NOMO-1 (cell line): ENCODE measurements at regions not wholly inside any gene's neighbourhood (a gene's known extent, or its start where the extent isn't known, plus 50 kb on each side); places are given as distances from the start of the nearest gene placed in this dataset.
A peak's percentile ranks its signal among the peaks of the same experiment; 100 is the strongest.

Source experiments
- DNase-seq, 2 experiments: peaks; one replicate each; lab custom pipeline; 2025; ENCODE audit not compliant: unreplicated experiment in 2 of 2; lab: John Stamatoyannopoulos, UW

- DNase-seq: no peak
Observed at GRCh38 chr5:159632866-159633265, 283.4 kb upstream of the ADRA1B start.

- DNase-seq: no peak
Observed at GRCh38 chr5:159638481-159638880, 277.8 kb upstream of the ADRA1B start.

DNA sequence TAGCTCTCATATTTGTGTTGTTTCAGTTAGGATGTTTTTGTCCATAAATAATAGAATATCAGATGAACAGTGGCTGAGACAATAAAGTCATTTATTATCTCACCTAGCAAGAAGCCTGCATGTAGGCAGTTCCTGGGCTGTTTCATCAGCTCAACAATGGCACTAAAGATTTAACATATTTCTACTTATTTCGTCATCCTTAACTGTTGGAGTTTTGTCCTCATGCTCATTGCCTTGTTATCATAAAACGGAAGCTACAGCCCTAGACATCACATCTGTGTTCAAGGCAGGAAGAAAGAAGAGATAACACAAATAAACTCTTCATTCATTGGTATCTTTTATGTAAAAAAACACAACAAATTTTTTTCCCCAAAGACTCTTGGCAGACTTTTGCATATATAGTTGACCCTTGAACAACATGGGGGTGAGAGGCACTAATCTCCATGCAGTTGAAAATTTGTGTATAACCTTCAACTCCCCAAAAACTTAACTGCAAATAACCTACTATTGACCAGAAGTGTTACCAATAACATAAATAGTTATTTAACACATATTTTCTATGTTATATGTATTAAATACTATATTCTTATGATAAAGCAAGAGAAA lies 277.2 kb upstream of the ADRA1B start:
- DNase-seq: peak; percentile 41 to 76

GRCh38 chr5:159639590-159639989 lies 276.7 kb upstream of the ADRA1B start:
- no peak for DNase-seq

DNA sequence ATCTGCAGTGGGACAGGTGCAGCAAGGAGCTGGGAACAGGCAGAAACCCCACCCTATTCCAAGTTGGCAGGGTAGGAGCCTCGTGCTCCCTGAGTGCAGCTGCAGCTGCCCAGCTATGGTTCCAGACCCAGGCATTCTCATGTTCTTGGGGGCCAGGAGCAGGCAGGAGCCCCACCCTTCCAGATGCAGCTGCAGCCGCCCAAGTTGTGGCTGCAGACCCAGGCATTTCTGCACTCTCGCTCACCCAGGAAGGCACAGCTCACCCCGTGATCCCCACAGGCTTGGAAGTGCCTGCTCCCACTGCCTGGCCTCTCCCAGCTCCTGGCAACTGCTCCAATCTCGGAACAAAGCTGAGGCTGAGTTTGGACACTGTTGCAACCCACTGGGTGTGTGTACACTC lies 275.8 kb upstream of the ADRA1B start:
- DNase-seq: no peak

DNA sequence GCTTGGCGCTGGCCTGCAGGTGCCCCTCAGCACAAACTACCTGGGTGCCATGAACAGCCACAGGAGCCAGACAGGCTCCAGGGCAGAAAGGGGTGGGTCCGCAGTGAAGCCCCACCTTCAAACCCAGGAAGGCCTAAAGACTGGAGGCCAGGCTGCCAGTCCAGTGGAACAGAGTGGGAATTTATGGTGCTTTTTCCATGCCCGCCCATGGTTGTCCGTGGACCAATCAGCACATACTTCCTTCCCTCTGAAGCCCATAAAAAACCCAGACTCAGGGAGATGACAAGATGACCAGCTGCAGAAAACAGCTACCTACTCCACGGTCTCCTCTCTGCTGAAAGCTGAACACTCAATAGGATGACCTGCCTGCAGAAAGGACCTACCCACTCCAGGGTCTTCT lies 275.4 kb upstream of the ADRA1B start:
- no peak for DNase-seq

- DNase-seq: no peak
Observed at GRCh38 chr5:159641371-159642039, 274.8 kb upstream of the ADRA1B start.

- DNase-seq: no peak
Observed at GRCh38 chr5:159642379-159642778, 273.9 kb upstream of the ADRA1B start.

DNA sequence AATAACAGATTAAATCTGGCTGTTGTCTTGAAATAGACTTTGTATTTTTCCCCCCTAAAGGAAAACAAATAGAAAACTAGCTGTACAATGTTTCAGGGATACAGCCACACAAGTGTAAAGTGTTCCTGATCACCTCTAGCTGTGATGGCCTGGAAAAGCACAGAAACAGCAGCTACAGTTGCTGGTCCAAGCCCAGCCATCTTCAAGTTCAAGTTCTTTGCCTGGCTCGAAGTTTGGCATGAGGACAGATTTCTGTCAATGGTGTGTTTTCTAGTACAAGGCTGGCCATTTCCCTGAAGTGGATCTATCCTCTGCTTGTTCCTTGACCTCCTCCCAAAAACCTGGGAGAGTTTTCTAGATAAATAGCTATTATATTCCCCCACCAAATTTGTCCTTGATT lies 272.2 kb upstream of the ADRA1B start:
- DNase-seq: no peak

DNA sequence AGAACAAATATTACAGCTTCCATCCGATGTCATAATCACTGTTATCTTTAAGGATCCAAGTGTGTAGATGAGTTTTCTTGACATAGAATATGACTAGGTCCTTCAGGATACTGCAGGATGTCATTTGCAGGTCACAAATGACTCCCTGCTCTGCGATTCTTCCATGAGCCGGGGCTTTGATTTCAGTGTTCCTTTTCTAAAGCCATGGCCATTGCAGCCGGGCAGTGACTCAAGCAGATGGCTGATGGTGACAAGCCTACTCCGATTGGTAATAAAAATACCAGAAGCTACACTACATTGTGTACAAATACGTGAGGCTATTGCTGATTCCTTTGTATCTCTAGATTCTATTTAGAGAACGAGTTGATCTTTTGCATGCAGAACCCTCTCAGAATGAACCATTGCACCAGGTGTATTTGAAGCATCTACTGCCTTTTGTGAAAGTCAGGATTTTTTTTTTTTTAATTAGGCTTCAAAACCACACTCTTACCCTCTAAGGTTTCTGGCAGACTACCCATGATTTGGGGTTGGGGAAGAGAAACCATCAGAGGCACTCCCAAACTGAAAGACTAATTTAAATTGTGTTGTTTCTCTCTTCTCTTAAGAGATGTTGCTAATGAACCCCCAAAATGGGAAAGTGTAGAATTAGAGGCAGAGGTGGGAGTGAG lies 271.0 kb upstream of the ADRA1B start:
- DNase-seq: no peak

GRCh38 chr5:159650803-159651202 lies 265.5 kb upstream of the ADRA1B start:
- DNase-seq: no peak

DNA sequence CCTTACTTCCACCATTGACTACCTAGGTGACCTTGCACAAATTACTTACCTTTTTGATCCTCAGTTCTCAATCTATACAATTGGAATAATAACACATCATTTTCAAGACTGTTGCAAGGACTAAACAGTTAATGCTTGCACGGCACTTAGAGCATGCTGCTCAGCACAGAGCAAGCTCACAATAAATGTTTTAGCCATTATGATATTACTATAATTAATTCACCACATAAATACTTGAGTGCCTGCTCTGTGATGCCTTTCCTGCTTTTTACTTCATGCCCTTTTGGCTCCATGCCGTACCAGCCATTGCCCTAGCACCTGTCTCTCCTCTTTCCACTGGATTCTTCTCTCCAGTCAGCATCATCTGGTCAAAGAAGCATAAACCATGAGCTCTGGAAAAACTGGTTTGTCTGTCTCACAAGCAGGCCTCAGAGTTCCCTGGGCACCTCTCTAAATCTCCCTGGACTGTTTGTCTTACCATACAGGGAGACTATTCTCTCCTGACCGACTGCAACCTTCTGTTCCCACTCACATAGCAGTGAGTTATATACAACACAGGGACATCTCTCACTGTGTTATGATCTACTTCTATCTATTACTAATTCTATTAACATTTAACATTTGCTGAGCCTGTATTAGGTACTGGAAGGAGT lies 260.4 kb upstream of the ADRA1B start:
- DNase-seq: no peak

DNA sequence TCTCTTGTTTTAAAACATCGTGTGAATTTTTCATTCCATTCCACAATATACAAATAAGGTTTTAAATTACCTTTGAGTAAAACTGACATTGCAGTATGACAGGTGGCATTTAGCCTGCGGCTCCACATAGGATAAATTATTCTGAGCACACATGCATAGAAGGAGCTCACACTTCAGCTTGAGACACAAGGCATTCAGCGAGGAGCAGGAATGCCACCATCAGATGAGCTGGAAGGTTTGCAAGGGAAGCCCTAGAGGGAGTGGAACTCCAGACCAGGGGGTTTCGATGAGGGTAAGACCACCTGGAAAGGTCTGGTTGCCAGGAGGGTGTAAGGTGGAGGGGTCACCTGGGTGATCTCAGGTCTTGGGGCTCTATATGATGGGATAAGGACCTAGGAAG lies 259.0 kb upstream of the ADRA1B start:
- DNase-seq: no peak

- no peak for DNase-seq
Observed at GRCh38 chr5:159657771-159658170, 258.5 kb upstream of the ADRA1B start.

GRCh38 chr5:159658266-159658925 lies 257.9 kb upstream of the ADRA1B start:
- no peak for DNase-seq

DNA sequence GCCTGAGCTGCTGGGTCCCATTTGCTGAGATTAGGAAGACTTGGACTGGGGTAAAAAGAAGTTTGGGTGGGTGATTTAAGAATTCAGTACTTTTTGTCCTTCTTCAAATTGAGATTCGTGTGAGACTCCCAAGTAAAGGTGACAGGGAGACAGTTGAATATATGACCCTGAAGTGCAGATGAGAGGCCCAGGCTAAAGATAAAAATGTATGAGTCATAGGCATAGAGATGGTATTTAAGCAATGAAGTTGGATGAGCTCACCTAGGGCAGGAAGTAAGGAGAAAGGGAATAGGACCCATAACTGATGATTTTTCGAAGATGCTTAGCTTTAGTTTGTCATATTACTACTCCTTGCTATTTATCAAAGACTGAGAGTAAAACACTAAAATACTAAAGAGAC lies 255.9 kb upstream of the ADRA1B start:
- no peak for DNase-seq

- DNase-seq: no peak
Observed at GRCh38 chr5:159663986-159664385, 252.3 kb upstream of the ADRA1B start.

- no peak for DNase-seq
Observed at GRCh38 chr5:159667286-159667685, 249.0 kb upstream of the ADRA1B start.

DNA sequence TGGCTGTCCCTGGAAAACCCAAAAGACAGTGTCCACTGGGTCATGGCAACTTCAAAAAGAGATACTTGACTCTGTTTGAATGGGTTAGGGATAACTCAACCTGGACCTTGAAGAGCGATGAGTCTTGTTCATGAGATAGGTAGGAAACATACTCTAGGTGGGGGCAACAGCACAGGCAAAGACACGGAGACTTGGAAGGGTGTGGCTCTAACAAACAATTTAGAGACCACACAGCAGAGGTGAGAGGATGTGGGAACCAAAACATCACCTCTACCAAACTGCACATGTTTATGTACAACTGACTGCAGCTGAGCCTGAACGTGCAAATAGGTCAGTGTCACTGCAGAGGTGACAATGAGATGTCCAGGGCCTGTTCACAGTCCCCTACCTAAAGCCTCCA lies 247.7 kb upstream of the ADRA1B start:
- no peak for DNase-seq

GRCh38 chr5:159669559-159669958 lies 246.7 kb upstream of the ADRA1B start:
- DNase-seq: peak in 1 of 2 experiments; percentile 13

GRCh38 chr5:159671886-159672285 lies 244.4 kb upstream of the ADRA1B start:
- DNase-seq: peak in 1 of 2 experiments; percentile 11
